B cell (primary cell): ENCODE measurements at regions not wholly inside any gene's neighbourhood (a gene's known extent, or its start where the extent isn't known, plus 50 kb on each side); places are given as distances from the start of the nearest gene placed in this dataset.

Experiments used
- CTCF ChIP-seq: fragments of 200-600 bp; IDR thresholded peaks from one replicate; pipeline ENCODE4 v1.8.0; 2022; ENCODE audit warnings: antibody characterized with exemption, mild to moderate bottlenecking
- EZH2 ChIP-seq: IDR thresholded peaks from 2 replicates; pipeline ENCODE4 v1.6.1; 2012; ENCODE audit warnings: borderline replicate concordance, low read depth, mild to moderate bottlenecking, moderate library complexity, low read length; ENCODE audit not compliant: insufficient read depth, poor library complexity, severe bottlenecking

GRCh38 chr1:55685560-55685959 is 470.4 kb upstream of the USP24 start:
- TF ChIP-seq CTCF (no peak), EZH2 (no peak)
